ENCODE measurements at regions not wholly inside any gene's neighbourhood (a gene's known extent, or its start where the extent isn't known, plus 50 kb on each side); places are given as distances from the start of the nearest gene placed in this dataset.
"Not testable (repeated sequence)": the region's sequence is repeated elsewhere in the genome, so short reads cannot be mapped to it uniquely, and the experiment has no call there.

DNA sequence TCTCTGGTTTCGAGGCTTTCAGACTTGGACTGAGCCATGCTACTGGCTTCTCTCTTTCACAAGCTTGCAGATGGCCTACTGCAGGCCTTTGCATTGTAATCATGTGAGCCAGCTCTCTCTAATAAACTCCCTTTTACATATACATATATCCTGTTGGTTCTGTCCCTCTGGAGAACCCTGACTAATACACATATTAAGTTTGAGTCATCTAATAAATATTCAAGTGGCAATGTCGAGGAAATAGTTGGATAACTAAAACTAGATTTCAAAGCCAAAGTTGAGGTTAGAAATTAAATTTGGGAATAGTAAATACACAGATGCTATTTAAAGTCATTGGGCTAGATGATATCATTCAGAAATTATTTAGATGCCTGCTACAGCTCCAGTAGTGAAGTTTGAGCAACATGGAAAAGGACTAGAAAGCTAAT is 1343.4 kb downstream of the GRIK2 start:
- no peaks in the 10 kb centered on the region for H3K9me3 ChIP-seq (ENCODE audit: low read length)
- H3K9ac ChIP-seq (ENCODE audit: low read length): no peak overlapping the region
- H3K9me2 ChIP-seq (replicated peaks; ENCODE audit: low read length): no peaks in the 10 kb centered on the region
- peaks cover 39% of the 10 kb centered on the region for H3K4me1 ChIP-seq (ENCODE audit: insufficient read depth, low read length)
- CTCF ChIA-PET: interaction anchor here (0.7 kb wide), 1 partner anchor 386 kb away, joined by 10 read pairs; no protein-coding TSS in a partner anchor
- peak; percentile 86 for DNase-seq
- POLR2A ChIA-PET (ENCODE audit: unreplicated experiment): no interaction called here
- peak overlapping the region; percentile 69 for H3K4me2 ChIP-seq (ENCODE audit: low read length)
- intact Hi-C loops (cut with micrococcal nuclease): no loop called here
- no peaks in the 10 kb centered on the region for H3F3A ChIP-seq (ENCODE audit: low read length, unreplicated experiment)
- no TSS peak for BruUV-seq (replicated peaks)
- peak; percentile 95 for ATAC-seq
- H2AFZ ChIP-seq (ENCODE audit: low read length): peak overlapping the region; percentile 34; the same call in 1 of the 2 replicates
- H3K27me3 ChIP-seq (ENCODE audit: low read length): no peaks in the 10 kb centered on the region
- H4K20me1 ChIP-seq (ENCODE audit: low read length): no peaks in the 10 kb centered on the region
- no peaks in the 10 kb centered on the region for H3K36me3 ChIP-seq (ENCODE audit: low read depth, low read length)
- H3K4me3 ChIP-seq (ENCODE audit: low read length): peak overlapping the region; percentile 36; the same call in 1 of the 2 replicates
- TF ChIP-seq, protein P1, sequence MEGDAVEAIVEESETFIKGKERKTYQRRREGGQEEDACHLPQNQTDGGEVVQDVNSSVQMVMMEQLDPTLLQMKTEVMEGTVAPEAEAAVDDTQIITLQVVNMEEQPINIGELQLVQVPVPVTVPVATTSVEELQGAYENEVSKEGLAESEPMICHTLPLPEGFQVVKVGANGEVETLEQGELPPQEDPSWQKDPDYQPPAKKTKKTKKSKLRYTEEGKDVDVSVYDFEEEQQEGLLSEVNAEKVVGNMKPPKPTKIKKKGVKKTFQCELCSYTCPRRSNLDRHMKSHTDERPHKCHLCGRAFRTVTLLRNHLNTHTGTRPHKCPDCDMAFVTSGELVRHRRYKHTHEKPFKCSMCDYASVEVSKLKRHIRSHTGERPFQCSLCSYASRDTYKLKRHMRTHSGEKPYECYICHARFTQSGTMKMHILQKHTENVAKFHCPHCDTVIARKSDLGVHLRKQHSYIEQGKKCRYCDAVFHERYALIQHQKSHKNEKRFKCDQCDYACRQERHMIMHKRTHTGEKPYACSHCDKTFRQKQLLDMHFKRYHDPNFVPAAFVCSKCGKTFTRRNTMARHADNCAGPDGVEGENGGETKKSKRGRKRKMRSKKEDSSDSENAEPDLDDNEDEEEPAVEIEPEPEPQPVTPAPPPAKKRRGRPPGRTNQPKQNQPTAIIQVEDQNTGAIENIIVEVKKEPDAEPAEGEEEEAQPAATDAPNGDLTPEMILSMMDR (conservative IDR thresholded peaks at IDR 0.05; ENCODE audit: low read depth, low read length): no peak
- TF ChIP-seq EZH2phosphoT487 (IDR thresholded peaks at IDR 0.05; ENCODE audit: borderline replicate concordance, low read length) (no peak), EZH2 (IDR thresholded peaks at IDR 0.05; ENCODE audit: low read length, unreplicated experiment) (no peak)
- H3K79me2 ChIP-seq (ENCODE audit: low read length): no peaks in the 10 kb centered on the region
- peak overlapping the region; percentile 84 for H3K27ac ChIP-seq (ENCODE audit: low read length)

- peak; percentile 71 for DNase-seq
- ChIA-PET POLR2A (ENCODE audit: unreplicated experiment) (no interaction called here), CTCF (no interaction called here)
- Histone ChIP-seq H3F3A (ENCODE audit: low read length, unreplicated experiment) (no peaks in the 10 kb centered on the region), H3K27me3 (ENCODE audit: low read length) (no peaks in the 10 kb centered on the region), H4K20me1 (ENCODE audit: low read length) (no peaks in the 10 kb centered on the region), H3K79me2 (ENCODE audit: low read length) (no peaks in the 10 kb centered on the region), H3K36me3 (ENCODE audit: low read depth, low read length) (no peaks in the 10 kb centered on the region), H3K9me3 (ENCODE audit: low read length) (no peaks in the 10 kb centered on the region), H3K27ac (ENCODE audit: low read length) (no peak overlapping the region), H3K4me2 (ENCODE audit: low read length) (peak overlapping the region; percentile 45), H2AFZ (ENCODE audit: low read length) (0 out of 2 replicates have a peak overlapping the region, but pooled peaks have one; percentile 53), H3K9ac (ENCODE audit: low read length) (no peak overlapping the region), H3K9me2 (replicated peaks; ENCODE audit: low read length) (no peaks in the 10 kb centered on the region), H3K4me3 (ENCODE audit: low read length) (no peak overlapping the region), H3K4me1 (ENCODE audit: insufficient read depth, low read length) (peaks cover 20% of the 10 kb centered on the region)
- no peak for TF ChIP-seq EZH2 (IDR thresholded peaks at IDR 0.05; ENCODE audit: low read length, unreplicated experiment)
- TF ChIP-seq, protein P1 (conservative IDR thresholded peaks at IDR 0.05; ENCODE audit: low read depth, low read length): no peak
- TF ChIP-seq EZH2phosphoT487 (IDR thresholded peaks at IDR 0.05; ENCODE audit: borderline replicate concordance, low read length): no peak
- intact Hi-C loops (cut with micrococcal nuclease): no loop called here
- no TSS peak for BruUV-seq (replicated peaks)
- no peak for ATAC-seq
These were observed 1339.4 kb downstream of the GRIK2 start for GRCh38 chr6:102732898-102733297.

DNA sequence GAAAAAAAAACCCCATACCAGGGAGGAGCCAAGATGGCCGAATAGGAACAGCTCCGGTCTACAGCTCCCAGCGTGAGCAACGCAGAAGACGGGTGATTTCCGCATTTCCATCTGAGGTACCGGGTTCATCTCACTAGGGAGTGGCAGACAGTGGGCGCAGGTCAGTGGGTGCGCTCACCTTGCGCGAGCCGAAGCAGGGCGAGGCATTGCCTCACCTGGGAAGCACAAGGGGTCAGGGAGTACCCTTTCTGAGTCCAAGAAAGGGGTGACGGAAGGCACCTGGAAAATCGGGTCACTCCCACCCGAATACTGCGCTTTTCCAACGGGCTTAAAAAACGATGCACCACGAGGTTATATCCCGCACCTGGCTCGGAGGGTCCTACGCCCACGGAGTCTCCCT is 1328.6 kb downstream of the GRIK2 start:
- BruUV-seq (replicated peaks); H3K27me3 ChIP-seq (ENCODE audit: low read length); H3K79me2 ChIP-seq (ENCODE audit: low read length); H3K9ac ChIP-seq (ENCODE audit: low read length); H3K4me2 ChIP-seq (ENCODE audit: low read length); ATAC-seq; H4K20me1 ChIP-seq (ENCODE audit: low read length); H3K4me3 ChIP-seq (ENCODE audit: low read length); POLR2A ChIA-PET (ENCODE audit: unreplicated experiment); CTCF ChIA-PET; intact Hi-C loops (cut with micrococcal nuclease); H3K9me3 ChIP-seq (ENCODE audit: low read length); H2AFZ ChIP-seq (ENCODE audit: low read length); H3K36me3 ChIP-seq (ENCODE audit: low read depth, low read length); H3K4me1 ChIP-seq (ENCODE audit: insufficient read depth, low read length); H3F3A ChIP-seq (ENCODE audit: low read length, unreplicated experiment); H3K9me2 ChIP-seq (replicated peaks; ENCODE audit: low read length); DNase-seq; H3K27ac ChIP-seq (ENCODE audit: low read length): not testable (repeated sequence)

All from PC-3 (cell line).